ENCODE measurements at regions not wholly inside any gene's neighbourhood (a gene's known extent, or its start where the extent isn't known, plus 50 kb on each side); places are given as distances from the start of the nearest gene placed in this dataset.

DNA sequence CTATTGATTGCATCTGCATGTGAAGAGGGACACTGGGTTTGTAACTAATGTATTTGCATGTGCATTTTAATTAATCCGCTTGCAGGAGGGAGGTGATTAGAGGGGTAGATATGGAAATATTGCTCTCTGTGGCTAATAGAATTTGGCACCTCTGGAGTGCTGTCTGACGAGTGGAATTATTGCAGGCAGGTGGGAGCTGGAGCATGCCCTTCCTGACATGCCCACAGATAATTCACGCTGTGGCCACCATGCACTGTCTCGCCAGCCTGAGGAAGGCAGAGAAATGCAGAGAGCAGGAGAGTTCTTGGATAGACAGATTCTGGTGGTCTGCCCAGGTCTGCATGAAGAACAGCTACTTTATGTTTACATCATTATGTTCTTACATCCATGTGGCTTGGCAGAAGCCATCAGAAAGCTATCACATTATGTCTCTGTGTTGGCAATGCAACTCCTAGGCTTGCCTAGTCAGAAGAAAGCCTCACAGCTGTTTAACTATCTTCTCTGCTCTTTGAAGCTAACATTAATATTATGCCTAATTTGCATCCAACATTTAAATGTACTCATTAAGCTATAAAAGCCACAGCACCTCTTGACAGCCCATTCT is 89.4 kb upstream of the DRD2 start:
- FAIRE-seq, result no peak
- Histone ChIP-seq H3K9me3 (replicated peaks; ENCODE audit: control insufficient read depth, insufficient read depth, low read length) (no peaks in the 10 kb centered on the region), H3K36me3 (ENCODE audit: control insufficient read depth in 2 of 2, insufficient read depth in 2 of 2, low read length in 1 of 2) (no peaks in the 10 kb centered on the region), H2AFZ (ENCODE audit: control insufficient read depth, low read depth, low read length) (no peak overlapping the region), H4K20me1 (ENCODE audit: control insufficient read depth, insufficient read depth) (no peaks in the 10 kb centered on the region), H3K4me2 (ENCODE audit: control insufficient read depth, insufficient read depth) (no peak overlapping the region), H3K4me3 (no peak overlapping the region), H3K4me1 (ENCODE audit: control insufficient read depth, insufficient read depth, low read length) (no peaks in the 10 kb centered on the region), H3K9ac (ENCODE audit: control insufficient read depth, insufficient read depth, low read length) (no peak overlapping the region), H3K27ac (ENCODE audit: control insufficient read depth, insufficient read depth) (no peak overlapping the region), H3K79me2 (ENCODE audit: control insufficient read depth, insufficient read depth, low read length) (no peaks in the 10 kb centered on the region), H3K27me3 (replicated peaks in 1 of 2; ENCODE audit: control insufficient read depth in 2 of 2, insufficient read depth in 2 of 2, low read length in 1 of 2) (peaks cover 0 to 2% of the 10 kb centered on the region in 2 experiments; a peak in 1 of 4 replicates)
- BruUV-seq (replicated peaks), result no TSS peak
- POLR2A ChIA-PET, result no interaction called here
- WGBS (ENCODE audit: insufficient coverage, insufficient replicate concordance, low lambda C conversion rate, missing lambda C conversion rate), result 51% methylated on average over 4 of the region's 4 CpGs
- TF ChIP-seq KLF5 (IDR thresholded peaks at IDR 0.05; ENCODE audit: partially characterized antibody) (no peak), ZBTB33 (IDR thresholded peaks at IDR 0.05) (no peak), ZNF274 (IDR thresholded peaks at IDR 0.05; ENCODE audit: insufficient read depth, insufficient read length) (no peak), BCL11A (IDR thresholded peaks at IDR 0.05; ENCODE audit: low read depth, low read length) (no peak), BRCA1 (IDR thresholded peaks at IDR 0.05; ENCODE audit: low read depth, low read length) (no peak), RAD21 (IDR thresholded peaks at IDR 0.05; ENCODE audit: insufficient read depth, low read depth, low read length) (no peak), SPI1 (IDR thresholded peaks at IDR 0.05; ENCODE audit: borderline replicate concordance, insufficient read depth, low read depth, low read length) (no peak), MEF2B (IDR thresholded peaks at IDR 0.05; ENCODE audit: partially characterized antibody, poor library complexity, severe bottlenecking) (no peak), FOXM1 (IDR thresholded peaks at IDR 0.05; ENCODE audit: low read depth, low read length) (no peak), MYC (IDR thresholded peaks at IDR 0.05; ENCODE audit: insufficient read depth, insufficient read length, insufficient replicate concordance, low read length, severe bottlenecking) (no peak), HDAC6 (IDR thresholded peaks at IDR 0.05; ENCODE audit: unreplicated experiment) (no peak), CHD4 (IDR thresholded peaks at IDR 0.05) (no peak), CBX3 (IDR thresholded peaks at IDR 0.05; ENCODE audit: borderline replicate concordance, low read depth) (no peak), PAX8 (IDR thresholded peaks at IDR 0.05) (no peak)
- no peak for ATAC-seq
- in situ Hi-C loops (cut with MboI), result no loop called here
- DNase-seq (ENCODE audit: low read depth, low spot score), result no peak
- CTCF ChIA-PET, result interaction anchor here (1.1 kb wide), 1 partner anchor 32 kb away, joined by 4 read pairs; no protein-coding TSS in a partner anchor
- intact Hi-C loops (cut with micrococcal nuclease; ENCODE audit: unreplicated experiment), result no loop called here
- RAD21 ChIA-PET (ENCODE audit: unreplicated experiment), result no interaction called here
- SMC1A ChIA-PET (ENCODE audit: uncharacterized antibody, unreplicated experiment), result no interaction called here
